DOHH2 (cell line): ENCODE measurements at regions not wholly inside any gene's neighbourhood (a gene's known extent, or its start where the extent isn't known, plus 50 kb on each side); places are given as distances from the start of the nearest gene placed in this dataset.
"Not testable (repeated sequence)": the region's sequence is repeated elsewhere in the genome, so short reads cannot be mapped to it uniquely, and the experiment has no call there.

Experiments used
- CTCF ChIP-seq: fragments of 200-600 bp; sonication (generic); IDR thresholded peaks from one replicate; pipeline ENCODE4 v1.5.1; 2014; ENCODE audit warnings: antibody characterized with exemption, mild to moderate bottlenecking, low read depth, low read length; ENCODE audit not compliant: poor library complexity, severe bottlenecking
- EZH2phosphoT487 ChIP-seq: fragments of 200-600 bp; sonication (generic); IDR thresholded peaks from 2 replicates; pipeline ENCODE4 v1.6.1; 2017; ENCODE audit warnings: borderline replicate concordance, mild to moderate bottlenecking, antibody characterized with exemption, low read length, moderate library complexity, mixed read lengths

GRCh38 chr14:101677912-101678327 is 83.6 kb upstream of the PPP2R5C start:
- not testable (repeated sequence) for TF ChIP-seq CTCF, EZH2phosphoT487
